Cardiac fibroblast (primary cell): ENCODE measurements at regions not wholly inside any gene's neighbourhood (a gene's known extent, or its start where the extent isn't known, plus 50 kb on each side); places are given as distances from the start of the nearest gene placed in this dataset.

Experiments used
- DNase-seq, 2 donors: peaks; one replicate each; pipeline versions ENCODE4 v3.0.0 to v3.0.0-alpha.2; 2010; ENCODE audit warnings: low read depth in 2 of 2
- H3K4me3 ChIP-seq, 2 donors: replicated peaks in 1 of 2; 1 replicate in 1 of 2; 2 replicates in 1 of 2; pipeline ENCODE4 v1.5.1; 2011; ENCODE audit warnings: low read depth in 2 of 2, low read length in 2 of 2, mild to moderate bottlenecking in 2 of 2, moderate library complexity in 1 of 2
- CTCF ChIP-seq: IDR thresholded peaks from one replicate; pipeline ENCODE4 v1.5.1; 2011; ENCODE audit warnings: low read depth, mild to moderate bottlenecking, low read length, inconsistent platforms

DNA sequence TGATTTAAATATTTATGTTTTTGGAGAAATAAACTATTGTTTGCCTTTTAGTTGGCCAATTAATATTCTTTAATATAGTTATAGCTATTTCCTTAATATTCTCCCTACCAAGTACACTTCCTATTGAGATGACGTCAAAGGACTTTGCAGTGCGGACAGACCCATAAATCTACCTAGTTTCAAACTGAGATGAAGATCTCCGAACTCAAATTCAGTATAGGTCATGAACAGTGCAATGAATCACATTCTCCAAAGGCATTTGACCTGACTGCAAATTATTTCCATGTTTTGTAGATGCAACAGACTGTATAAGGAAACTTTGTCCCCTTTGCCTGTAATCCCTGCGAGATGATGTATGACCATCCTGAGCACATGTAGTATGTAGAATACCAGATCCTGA, 342.6 kb upstream of the FIGN start:
- H3K4me3 ChIP-seq, result no peak overlapping the region
- TF ChIP-seq CTCF, result no peak
- no peak for DNase-seq

GRCh38 chr2:164073101-164074074, 337.6 kb upstream of the FIGN start:
- no peak overlapping the region for H3K4me3 ChIP-seq
- DNase-seq, result no peak
- TF ChIP-seq CTCF, result no peak

- no peak overlapping the region for H3K4me3 ChIP-seq
- DNase-seq, result no peak
- no peak for TF ChIP-seq CTCF
Observed at GRCh38 chr2:164069540-164069939, 333.7 kb upstream of the FIGN start.

DNA sequence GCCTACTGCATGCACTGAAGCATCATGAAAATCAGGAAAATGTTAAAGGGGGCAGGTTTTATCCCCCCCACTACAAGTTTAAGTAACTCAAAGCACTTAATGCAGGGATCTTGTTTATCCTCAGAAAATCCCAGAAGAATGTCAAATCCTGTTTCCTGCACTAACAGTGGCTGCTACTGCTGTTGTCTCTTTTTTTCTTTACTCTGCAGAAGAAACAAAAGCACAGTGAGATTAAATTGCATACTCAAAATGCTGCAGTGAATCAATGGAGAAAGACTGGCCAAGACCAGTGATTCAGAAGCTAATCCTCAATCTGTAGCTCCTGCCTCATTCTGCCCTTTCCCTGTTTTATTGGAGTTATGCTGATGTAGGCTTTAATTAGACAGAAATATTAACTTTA, 332.3 kb upstream of the FIGN start:
- DNase-seq, result no peak
- TF ChIP-seq CTCF, result no peak

GRCh38 chr2:164066095-164066494, 330.3 kb upstream of the FIGN start:
- no peak for TF ChIP-seq CTCF

More for the DNA sequence above, 332.3 kb upstream of the FIGN start:
- H3K4me3 ChIP-seq, result no peak overlapping the region

GRCh38 chr2:164065038-164065437, 329.2 kb upstream of the FIGN start:
- no peak for TF ChIP-seq CTCF
- no peak for DNase-seq
- no peak overlapping the region for H3K4me3 ChIP-seq

More at GRCh38 chr2:164066095-164066494, 330.3 kb upstream of the FIGN start:
- no peak overlapping the region for H3K4me3 ChIP-seq
- no peak for DNase-seq
